NCI-H82 treated with DMSO at 0.1 percent for 48 hours (cell line): ENCODE measurements at regions not wholly inside any gene's neighbourhood (a gene's known extent, or its start where the extent isn't known, plus 50 kb on each side); places are given as distances from the start of the nearest gene placed in this dataset.
A peak's percentile ranks its signal among the peaks of the same experiment; 100 is the strongest.

ENCODE experiments used
- DNase-seq: peaks from one replicate; lab custom pipeline; 2025; ENCODE audit not compliant: unreplicated experiment; lab: John Stamatoyannopoulos, UW

DNA sequence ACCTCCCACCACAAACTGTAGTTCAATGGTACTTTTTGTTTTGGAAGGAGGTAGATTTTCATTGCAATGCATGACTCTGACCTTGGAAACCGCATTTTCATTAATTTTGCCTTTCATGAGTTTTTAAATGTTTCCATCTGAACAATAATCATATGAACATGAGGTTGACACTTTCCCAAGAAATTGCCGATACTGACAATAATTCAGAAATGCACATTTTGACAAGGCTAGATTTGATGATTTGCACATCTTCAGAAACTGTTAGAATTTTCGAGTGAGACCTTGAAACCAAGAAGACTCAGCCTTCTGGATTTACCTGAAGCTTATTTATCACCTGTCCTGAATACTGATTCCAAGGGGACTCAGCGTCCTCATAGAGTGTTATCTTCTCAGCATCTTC is 93.8 kb upstream of the NTRK2 start:
- DNase-seq = no peak

DNA sequence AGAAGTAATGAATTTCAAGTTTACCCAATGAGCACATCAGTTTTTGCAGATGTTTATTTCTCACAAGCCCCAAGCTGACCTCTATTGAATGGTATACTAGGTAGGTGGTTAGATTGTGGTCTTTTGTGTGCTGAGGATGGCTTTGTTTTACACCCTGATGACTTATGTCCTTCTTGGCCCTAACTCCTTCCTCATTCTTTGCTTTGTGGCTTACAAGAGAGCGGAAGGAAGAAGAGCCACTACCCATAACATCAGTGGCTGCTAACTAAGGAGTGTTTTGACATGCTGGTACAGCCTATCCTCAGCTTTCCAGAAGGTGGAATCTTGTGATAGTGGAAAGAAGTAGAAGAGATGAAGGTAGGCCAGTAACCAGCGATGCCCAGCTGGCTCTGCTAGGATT is 85.7 kb upstream of the NTRK2 start:
- no peak for DNase-seq

DNA sequence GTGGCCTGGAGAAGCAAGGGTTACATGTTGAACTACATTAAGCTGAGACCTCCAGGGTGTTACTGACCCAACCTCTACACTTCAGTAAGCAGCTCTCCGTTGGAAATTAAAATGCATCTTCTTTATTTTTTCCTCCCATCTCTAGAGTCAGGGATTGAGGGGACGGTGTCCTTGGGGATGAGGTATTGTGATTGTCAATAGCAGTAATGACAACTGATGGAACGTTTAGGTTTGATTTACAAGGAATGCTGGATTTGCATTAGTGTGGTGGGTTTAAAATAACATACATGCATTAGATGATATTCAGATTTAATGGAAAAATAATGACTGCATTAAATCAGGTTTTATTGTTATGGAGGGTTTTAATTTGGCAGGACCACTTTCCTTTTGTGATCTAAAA is 82.9 kb upstream of the NTRK2 start:
- no peak for DNase-seq

DNA sequence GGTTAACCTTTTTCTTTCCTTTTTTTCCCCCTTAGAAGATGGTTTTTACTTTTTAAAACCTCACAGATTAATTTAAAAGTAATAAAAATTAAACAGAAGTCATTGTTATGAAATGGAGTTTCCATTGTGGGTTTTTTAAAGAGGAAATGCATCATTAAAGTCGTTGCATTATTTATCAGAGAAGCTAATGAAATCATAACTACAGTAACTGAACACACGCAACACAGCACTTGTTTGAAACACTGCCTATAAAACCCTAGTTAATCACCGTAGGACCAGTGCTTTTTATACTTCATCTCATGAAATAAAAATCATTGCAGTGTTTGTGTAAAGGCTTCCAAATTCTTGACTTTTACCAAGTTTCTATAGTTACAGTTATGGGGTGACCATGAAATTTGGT is 82.4 kb upstream of the NTRK2 start:
- DNase-seq = no peak

DNA sequence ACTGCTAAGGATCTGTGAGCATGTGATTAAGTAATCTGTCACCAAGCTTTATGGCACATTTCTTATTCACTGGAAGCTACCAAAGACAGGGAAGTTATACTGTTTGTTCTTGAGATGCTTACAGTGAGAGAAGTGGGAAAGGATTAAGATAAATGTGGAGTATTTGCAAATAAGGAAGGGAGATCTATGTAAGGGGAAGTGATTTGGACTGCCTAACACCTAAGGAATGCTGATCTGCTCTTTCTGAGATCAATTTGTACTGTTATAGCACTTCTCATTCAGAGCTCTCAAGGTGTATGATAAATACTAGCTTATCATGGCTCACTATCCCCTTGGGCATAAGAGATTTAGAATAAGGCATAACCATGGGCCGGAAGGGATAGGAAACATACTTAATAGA is 80.0 kb upstream of the NTRK2 start:
- no peak for DNase-seq

DNA sequence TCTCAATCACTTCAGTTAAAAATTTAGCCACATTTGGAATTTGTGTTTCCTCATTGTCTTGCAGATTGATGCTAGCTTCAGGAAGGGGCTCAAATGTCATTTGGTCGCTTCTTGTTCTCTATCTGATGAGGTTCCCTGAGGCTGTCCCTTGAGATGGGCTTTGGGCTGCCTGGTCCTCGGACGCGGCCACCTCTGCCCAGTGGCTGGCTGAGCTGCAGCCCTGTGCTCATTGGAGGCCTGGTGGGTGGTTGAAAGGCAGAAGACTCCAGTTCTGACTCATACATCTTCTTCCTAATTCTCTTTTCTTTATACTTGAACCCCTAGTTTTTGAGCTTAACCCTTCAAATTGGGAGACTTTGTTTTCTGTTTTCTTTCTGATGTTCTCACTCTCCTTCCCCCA is 78.8 kb upstream of the NTRK2 start:
- DNase-seq = no peak

DNA sequence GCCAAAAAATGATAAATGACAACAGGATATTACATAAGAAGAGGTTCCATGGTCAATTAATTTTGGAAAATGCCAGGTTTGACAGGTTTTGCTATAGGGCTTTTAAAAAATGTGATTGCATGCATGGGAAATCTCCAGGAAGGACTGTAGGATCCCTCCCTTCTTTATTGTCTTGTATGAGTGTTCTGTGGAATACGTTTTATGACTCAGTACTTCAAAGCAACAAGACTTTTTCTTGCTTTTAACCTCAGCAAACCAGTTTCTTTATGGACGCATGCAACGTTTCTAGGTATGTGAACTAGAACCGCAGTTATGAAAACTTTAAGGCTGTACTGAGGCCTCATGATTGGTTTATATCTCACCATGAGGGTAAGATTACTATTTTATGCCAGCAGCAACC is 76.6 kb upstream of the NTRK2 start:
- DNase-seq = no peak

DNA sequence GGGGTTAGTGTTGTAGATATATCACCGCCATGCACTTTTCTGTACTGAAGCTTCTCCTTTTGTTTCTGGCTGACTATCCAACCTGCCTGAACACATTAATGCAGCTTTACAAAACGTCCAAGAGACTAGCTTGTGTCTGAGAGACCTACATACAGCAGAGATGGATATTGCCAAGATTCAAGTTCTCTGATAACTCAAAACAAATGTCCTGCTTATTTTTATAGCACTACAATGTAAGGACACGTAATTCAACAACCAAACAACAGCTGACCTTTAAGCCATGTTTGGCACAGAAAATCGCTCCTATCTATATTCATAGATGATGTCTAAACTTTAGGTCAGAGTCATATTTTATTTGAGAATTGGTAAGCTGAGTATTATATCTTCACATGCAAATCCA is 76.2 kb upstream of the NTRK2 start:
- no peak for DNase-seq

DNA sequence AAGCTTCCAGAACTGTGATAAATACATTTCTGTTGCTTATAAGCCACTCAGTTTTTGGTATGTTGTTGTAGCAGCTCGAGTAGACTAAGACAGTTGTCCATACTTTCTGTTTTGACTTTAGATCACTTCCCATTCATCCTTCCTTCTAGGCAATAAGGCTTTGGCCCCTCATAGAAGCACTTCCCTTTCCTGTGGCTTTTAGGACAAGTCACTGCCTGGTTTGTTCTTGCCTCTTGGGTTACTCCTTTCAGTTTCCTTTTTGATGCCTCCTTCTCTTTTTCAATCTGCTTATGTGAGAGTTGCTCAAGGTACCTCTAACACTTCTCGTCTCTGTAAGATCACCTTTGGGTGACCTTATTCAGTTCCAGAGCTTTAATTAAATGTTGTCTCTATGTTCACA is 72.4 kb upstream of the NTRK2 start:
- DNase-seq = no peak

DNA sequence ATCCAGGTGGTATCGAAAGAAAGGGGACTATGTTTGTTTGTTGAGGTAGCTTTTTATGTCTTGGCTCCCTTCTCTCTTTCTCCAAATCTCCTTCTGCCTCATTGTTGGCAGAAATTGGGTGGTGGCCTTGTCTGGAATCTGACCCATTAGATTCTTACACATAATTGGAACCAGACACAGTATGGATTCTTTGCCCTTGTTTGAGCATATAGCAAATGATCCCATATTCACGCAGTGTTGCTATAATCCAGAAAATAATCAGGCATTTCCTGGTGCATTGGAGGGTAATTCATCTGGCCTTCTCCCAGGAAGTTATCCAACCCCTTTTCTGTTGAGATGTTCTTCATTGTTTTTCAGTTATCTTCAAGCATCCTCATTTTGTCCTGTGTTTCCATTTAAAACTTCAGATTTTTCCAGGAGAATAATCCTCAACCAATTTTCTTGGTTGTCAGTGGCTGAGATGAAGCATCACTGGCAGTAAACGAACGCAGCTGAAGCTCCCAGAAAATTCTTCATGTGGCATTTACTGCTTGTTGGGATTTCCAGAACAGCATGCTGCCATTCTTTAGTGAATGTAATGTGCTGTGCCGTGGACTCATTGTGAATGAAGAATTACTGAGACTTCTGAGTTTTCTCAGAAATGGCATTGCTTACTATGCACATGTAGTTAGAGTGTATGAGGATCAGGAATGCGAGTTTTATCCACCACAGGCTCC is 70.5 kb upstream of the NTRK2 start:
- DNase-seq = no peak

DNA sequence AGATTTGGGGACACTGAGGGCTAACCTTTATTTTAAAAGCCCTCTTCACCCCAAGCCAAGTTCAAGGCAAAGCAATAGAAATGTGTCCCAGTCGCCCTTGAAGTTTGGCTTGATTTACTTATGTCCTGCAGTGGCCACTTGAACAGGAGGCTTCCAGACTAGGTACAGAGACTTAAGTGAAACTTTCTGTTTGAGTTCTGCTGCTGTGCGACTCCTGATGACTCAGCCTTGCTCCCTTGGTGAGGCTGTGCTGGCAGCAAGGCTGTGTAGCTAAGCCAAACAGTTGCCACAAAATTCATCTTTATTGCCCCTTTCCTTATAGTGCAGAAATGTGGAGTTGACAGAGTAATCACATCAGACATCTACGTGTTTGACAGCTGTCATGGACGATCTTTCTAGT is 68.8 kb upstream of the NTRK2 start:
- no peak for DNase-seq

DNA sequence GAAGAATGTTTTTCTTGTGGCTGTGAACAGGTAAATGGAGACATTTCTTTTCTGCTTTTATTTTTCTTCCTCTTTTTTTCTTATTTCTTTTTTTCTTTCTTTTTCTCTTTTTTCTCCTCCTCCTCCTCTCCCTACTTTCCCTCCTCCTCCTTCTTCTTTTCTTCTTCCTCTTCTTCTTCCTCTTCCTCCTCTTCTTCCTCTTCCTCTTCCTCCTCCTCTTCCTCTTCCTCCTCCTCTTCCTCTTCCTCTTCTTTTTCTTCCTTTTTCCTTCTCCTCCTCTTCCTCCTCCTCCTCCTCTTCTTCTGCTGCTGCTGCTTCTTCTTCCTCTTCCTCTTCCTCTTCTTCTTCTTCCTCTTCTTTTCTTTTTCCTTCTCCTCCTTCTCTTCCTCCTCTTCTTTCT is 65.3 kb upstream of the NTRK2 start:
- DNase-seq = no peak

DNA sequence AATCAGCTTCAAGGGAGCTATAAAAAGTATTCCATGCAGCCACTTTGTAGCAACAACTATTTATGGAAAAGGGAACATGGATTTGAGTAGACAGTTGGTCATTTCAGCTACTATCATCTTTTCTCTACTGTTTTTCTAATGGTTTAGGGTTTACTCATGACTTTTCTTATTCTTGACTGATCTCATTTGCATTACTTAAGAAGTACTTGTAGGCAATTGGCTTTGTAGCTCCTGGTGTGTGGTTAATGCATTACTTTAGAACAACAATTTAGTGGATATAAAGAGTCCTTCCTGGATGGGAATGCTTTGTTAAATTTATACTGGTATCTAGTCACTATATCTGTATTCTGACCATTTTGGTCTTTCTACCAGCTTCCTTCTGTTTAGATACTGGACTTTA is 59.8 kb upstream of the NTRK2 start:
- DNase-seq = no peak

DNA sequence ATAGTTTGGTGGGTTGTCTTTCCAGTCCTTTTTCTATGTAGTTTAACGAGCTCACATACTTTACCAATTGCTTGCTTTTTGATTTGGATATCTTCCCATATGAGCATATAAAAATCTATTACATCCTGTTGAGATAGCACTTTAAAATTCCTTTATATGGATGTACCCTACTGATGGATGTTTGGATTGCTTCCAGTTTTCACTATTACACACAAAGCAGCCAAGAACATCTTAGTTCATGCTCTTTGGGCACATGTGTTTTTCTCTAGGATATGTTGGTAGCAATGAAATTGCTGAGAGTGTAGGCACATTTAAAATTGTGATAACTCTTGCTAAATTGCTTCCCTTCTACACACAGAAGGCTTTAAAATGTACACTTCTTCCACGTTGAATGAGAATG is 56.1 kb upstream of the NTRK2 start:
- DNase-seq = no peak

DNA sequence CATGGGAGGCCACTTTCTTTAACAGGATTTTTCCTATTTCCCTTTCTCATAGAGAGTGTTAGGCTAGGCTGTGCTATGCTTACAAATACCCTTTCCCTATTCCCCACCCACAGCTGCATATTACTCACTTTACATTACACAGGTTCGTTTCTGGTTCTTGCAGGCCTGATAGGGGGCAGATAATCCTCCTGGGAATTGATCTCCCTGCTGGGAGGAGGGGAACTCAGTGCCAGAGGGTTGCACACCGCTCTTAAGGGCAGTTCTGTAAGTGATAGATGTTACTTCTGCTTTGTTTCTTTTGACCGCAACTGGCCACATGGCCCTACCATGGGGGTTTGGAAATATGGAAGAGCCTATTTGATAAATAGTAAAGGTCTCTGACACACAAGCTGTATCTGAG is 54.0 kb upstream of the NTRK2 start:
- DNase-seq = peak; percentile 7

DNA sequence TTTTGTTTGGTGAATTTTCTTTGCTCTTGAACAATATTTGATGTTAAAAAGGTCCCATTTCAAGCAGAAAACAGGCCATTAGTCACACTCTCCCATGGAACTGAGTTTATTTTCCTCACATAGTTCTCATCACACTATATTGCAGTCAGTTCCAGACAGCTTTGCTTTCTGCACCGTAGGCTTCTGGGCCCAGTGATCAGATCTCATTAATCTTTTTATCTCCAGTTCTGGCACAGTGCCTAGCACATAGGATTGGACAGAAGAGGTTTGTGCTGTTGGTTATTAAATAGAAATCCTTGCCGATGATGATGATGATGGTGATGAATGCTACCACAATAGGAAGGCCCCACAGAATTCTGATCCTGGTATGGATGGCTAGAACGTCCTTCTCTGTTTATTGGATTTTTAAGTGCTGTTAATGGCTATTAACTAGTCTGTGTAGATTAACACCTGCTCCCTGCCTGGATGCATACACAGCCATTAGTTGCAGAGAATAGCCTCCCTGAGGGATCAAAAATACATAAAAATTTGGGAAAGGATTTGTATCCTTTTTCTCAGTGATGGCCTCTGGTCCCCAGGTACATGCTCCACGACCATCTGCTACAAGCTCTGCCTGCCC is 52.0 kb upstream of the NTRK2 start:
- DNase-seq = peak; percentile 73
